Fibroblast of the aortic adventitia (primary cell): ENCODE measurements at regions not wholly inside any gene's neighbourhood (a gene's known extent, or its start where the extent isn't known, plus 50 kb on each side); places are given as distances from the start of the nearest gene placed in this dataset.
A peak's percentile ranks its signal among the peaks of the same experiment; 100 is the strongest.

Source experiments
- DNase-seq: peaks from one replicate; pipeline ENCODE4 v3.0.0-alpha.2; 2010; ENCODE audit warnings: low read depth
- H3K4me3 ChIP-seq: 2 replicates; pipeline ENCODE4 v1.5.1; 2011; ENCODE audit warnings: low read depth, mild to moderate bottlenecking, control low read depth, low read length, moderate library complexity
- TF ChIP-seq, protein P1 (sequence below): IDR thresholded peaks from 2 replicates; pipeline ENCODE4 v1.5.1; 2011; ENCODE audit warnings: mild to moderate bottlenecking, low read length, control low read depth, inconsistent platforms; ENCODE audit not compliant: insufficient read depth

DNA sequence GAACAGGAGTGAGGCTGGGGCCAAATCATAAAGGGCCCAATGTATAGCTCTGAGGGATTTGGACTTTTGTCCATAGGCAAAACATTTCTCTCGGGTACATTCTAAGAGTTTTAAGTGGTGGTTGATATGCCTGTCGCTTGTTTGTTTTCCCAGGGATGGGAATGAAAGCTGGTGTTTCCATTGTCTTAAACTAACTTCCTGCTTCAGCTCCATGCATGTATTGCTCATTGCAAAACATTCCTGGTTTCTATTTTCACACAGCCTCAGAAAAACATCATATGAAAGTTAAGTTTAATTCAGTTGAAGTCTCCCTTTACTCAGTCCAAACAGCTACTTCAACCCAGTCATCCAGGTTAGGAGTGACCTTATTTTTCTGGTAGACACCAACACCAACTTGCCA lies 235.0 kb downstream of the ACTL7B start:
- DNase-seq: peak; percentile 55
- TF ChIP-seq, protein P1, sequence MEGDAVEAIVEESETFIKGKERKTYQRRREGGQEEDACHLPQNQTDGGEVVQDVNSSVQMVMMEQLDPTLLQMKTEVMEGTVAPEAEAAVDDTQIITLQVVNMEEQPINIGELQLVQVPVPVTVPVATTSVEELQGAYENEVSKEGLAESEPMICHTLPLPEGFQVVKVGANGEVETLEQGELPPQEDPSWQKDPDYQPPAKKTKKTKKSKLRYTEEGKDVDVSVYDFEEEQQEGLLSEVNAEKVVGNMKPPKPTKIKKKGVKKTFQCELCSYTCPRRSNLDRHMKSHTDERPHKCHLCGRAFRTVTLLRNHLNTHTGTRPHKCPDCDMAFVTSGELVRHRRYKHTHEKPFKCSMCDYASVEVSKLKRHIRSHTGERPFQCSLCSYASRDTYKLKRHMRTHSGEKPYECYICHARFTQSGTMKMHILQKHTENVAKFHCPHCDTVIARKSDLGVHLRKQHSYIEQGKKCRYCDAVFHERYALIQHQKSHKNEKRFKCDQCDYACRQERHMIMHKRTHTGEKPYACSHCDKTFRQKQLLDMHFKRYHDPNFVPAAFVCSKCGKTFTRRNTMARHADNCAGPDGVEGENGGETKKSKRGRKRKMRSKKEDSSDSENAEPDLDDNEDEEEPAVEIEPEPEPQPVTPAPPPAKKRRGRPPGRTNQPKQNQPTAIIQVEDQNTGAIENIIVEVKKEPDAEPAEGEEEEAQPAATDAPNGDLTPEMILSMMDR: no peak

DNA sequence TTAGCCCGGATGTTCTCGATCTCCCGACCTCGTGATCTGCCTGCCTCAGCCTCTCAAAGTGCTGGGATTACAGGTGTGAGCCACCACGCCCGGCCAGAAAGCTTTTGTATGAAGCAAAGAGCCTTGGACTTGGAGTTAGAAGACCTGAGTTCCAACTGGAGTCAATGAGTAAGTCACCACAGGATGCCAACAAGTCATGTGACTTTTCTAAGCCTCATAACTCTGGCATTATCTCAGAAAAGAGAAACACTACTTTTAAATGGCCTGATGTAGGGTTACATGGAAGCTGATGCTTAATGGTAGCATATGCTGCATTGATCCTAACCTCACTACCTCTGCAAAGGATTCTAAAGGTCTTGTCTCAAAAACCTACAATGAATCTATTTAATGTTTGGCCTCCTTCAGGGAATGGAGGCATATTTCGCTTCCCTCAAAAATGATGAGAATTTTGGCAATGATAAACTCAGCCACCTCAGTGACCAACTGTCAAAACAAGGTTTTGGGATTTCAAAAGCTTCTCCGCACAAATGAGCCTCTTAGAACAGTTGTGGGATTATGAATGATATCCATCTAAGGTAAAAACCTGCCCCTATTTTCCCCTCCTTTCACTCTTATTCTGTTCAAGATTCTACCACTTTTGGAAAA lies 236.8 kb downstream of the ACTL7B start:
- TF ChIP-seq, protein P1: no peak
- no peak overlapping the region for H3K4me3 ChIP-seq
- peak; percentile 15 for DNase-seq

More for the DNA sequence above, 235.0 kb downstream of the ACTL7B start:
- H3K4me3 ChIP-seq: no peak overlapping the region

DNA sequence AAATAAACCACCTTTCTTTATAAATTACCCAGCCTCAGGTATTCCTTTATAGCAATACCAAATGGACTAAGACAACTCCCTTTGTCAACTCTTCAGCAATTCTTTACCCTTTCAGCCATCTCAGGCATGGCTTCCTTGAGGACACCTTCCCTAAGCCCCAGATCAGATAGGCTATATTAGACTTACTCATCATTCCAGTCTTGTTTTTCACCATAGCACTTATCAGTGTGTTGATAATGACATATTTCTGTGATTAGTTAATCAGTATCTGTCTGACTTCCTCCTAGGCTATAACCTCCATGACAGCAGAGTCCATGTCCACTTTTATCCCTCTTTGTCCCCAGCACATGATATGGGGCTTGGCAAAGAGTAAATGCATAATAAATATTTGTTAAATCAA lies 238.1 kb downstream of the ACTL7B start:
- TF ChIP-seq, protein P1: no peak
- no peak for DNase-seq
- no peak overlapping the region for H3K4me3 ChIP-seq

DNA sequence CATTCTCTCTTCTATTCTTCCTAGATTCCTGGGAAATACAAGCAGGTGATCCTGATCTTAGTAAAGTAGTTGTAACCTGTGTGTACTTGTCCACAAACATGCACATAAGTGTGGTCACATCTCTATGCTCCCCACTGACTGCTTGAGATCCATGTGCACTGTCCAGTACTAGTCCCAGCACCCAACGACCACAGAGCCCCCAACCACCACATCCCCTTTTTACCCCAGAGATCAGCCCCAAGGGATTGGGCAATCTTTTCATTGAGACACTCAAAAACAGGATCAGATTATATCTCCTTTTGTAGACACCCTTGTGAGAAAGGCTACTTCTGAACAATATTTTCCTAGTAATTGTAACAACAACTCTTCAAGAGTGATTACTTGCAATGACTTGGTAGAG lies 240.6 kb downstream of the ACTL7B start:
- TF ChIP-seq, protein P1: no peak
- DNase-seq: no peak
- no peak overlapping the region for H3K4me3 ChIP-seq

DNA sequence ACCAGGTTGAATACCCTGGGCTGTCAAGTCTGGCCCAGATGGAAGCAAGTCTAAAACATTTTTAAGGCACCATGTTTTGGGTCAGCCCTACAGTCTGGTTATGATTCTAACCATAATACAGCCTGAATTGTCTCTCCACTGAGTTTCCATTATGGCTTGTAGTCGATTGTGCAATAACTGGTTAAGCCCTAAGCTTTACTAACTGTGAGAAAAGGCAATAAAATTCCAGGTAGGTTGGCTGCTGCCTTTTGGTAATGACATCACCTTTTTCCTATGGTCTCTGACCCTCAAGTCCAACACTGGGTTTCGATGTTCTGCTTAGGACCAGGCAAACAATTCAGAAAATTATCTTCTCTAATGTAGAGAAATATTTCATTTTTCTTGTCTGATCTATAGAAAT lies 243.3 kb downstream of the ACTL7B start:
- H3K4me3 ChIP-seq: no peak overlapping the region
- DNase-seq: no peak
- TF ChIP-seq, protein P1: no peak

DNA sequence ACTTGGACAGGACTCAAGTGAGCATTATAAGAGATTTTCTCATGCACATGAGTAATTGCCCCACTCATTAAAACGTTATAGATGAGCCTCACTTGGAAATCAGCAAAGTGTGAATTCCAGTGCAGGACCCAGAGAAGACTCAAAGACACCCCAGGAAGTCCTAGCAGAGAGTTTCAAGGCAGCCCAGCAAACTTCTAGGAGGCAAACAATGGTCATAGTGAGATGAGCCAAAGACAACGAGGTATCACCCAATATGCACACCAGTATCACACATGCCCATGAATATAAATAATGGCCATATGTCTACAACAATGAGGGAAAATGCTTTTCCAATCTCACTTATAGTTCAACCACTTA lies 245.9 kb downstream of the ACTL7B start:
- no peak for DNase-seq
- H3K4me3 ChIP-seq: no peak overlapping the region
- TF ChIP-seq, protein P1: no peak
